ENCODE measurements at regions not wholly inside any gene's neighbourhood (a gene's known extent, or its start where the extent isn't known, plus 50 kb on each side); places are given as distances from the start of the nearest gene placed in this dataset.

DNA sequence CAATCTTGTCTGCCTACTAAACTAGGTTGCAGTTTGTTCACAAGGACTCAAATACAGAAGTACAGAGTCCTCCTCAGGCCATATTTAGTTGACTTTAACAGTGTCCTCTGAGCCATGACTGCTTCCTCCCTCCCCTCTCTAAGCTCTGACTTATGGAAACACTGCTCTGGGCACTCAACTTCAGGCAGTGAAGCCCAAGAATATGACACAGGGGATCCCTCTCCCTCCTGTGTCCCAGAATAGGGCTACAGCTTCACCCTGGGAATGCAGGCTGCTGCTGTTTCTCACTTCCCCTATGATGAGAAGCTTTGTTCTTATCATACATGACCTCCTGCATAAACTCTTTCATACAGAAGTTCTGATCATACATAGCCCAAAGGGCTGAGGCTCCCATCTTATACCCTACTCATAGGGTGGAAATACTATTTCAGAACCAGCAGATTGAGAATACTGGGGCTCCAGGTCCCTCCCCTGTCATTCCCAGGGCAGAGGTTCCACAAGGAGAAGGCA, 97.3 kb upstream of the UST start:
- TF ChIP-seq, protein P1, sequence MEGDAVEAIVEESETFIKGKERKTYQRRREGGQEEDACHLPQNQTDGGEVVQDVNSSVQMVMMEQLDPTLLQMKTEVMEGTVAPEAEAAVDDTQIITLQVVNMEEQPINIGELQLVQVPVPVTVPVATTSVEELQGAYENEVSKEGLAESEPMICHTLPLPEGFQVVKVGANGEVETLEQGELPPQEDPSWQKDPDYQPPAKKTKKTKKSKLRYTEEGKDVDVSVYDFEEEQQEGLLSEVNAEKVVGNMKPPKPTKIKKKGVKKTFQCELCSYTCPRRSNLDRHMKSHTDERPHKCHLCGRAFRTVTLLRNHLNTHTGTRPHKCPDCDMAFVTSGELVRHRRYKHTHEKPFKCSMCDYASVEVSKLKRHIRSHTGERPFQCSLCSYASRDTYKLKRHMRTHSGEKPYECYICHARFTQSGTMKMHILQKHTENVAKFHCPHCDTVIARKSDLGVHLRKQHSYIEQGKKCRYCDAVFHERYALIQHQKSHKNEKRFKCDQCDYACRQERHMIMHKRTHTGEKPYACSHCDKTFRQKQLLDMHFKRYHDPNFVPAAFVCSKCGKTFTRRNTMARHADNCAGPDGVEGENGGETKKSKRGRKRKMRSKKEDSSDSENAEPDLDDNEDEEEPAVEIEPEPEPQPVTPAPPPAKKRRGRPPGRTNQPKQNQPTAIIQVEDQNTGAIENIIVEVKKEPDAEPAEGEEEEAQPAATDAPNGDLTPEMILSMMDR (IDR thresholded peaks at IDR 0.05), result no peak
- TF ChIP-seq POLR2AphosphoS5 (IDR thresholded peaks at IDR 0.05), result no peak

Data from esophagus muscularis mucosa (tissue), 3 donors.